GM23248 (cell line): ENCODE measurements at regions not wholly inside any gene's neighbourhood (a gene's known extent, or its start where the extent isn't known, plus 50 kb on each side); places are given as distances from the start of the nearest gene placed in this dataset.

Source experiments
- EZH2 ChIP-seq: fragments of 200-600 bp; sonication (generic); IDR thresholded peaks from 2 replicates; pipeline ENCODE4 v1.6.1; 2018; ENCODE audit warnings: antibody characterized with exemption, mild to moderate bottlenecking; ENCODE audit not compliant: insufficient read depth, poor library complexity, severe bottlenecking
- EZH2phosphoT487 ChIP-seq: fragments of 200-600 bp; sonication (generic); IDR thresholded peaks from 2 replicates; pipeline ENCODE4 v1.6.1; 2018; ENCODE audit warnings: antibody characterized with exemption, moderate library complexity, mild to moderate bottlenecking, low read depth; ENCODE audit not compliant: insufficient read depth

DNA sequence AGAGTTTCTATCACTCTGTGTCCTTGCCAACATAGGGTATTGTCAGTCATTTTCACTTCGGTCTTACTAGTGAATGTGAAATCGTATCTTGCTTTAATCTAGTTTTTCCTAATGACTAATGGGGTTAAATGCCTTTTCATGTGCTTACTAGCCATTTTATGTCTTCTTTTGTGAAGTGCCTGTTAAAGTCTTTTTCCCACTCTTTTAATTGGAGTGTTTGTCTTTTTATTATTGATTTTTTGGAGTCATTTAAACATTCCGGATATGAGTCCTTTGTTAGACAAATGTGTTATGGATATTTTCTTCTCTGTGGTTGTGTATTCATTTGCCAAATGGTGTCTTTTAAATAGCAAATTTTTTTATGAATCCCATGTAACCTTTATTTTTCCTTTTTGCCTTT lies 194.6 kb downstream of the CDH26 start:
- TF ChIP-seq EZH2, result no peak
- no peak for TF ChIP-seq EZH2phosphoT487
